NB4 (cell line): ENCODE measurements at regions not wholly inside any gene's neighbourhood (a gene's known extent, or its start where the extent isn't known, plus 50 kb on each side); places are given as distances from the start of the nearest gene placed in this dataset.

Experiments used
- CTCF ChIP-seq: IDR thresholded peaks from one replicate; pipeline ENCODE4 v1.5.1; 2012; ENCODE audit warnings: low read depth, low read length
- POLR2A ChIP-seq: IDR thresholded peaks from 2 replicates; pipeline ENCODE4 v1.6.1; 2011; ENCODE audit warnings: mild to moderate bottlenecking; ENCODE audit not compliant: insufficient read length; ENCODE audit errors: extremely low read depth

- TF ChIP-seq CTCF (no peak), POLR2A (no peak)
Observed at GRCh38 chr1:143718524-143718923, 253.3 kb downstream of the FAM72C start.
